ENCODE measurements at regions not wholly inside any gene's neighbourhood (a gene's known extent, or its start where the extent isn't known, plus 50 kb on each side); places are given as distances from the start of the nearest gene placed in this dataset.
A peak's percentile ranks its signal among the peaks of the same experiment; 100 is the strongest.

DNA sequence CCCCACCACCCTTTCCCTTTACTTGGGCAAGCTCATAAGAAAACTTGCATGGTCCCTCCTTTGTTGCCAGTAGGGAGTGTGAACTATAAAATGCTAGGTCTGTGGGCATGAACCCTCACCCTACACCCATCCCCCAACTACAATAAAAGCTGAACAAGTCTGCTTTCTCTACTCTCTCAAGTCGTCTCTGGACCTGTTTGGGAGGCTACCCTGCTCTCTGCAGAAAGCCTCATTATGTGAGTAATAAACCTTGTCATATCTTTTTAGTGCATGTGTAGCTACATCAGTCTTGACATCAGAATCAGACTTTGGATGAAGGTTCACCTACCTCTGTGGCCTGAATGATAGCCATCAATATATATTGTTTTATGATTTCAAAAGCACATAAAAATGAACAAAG is 155.4 kb upstream of the FAM241A start:
- BruUV-seq (replicated peaks) = no TSS peak
- Histone ChIP-seq H3K36me3 (ENCODE audit: control insufficient read depth in 2 of 2, extremely low read depth in 1 of 2, insufficient read depth in 2 of 2, low read length in 2 of 2) (no peaks in the 10 kb centered on the region), H3K9me1 (replicated peaks; ENCODE audit: control insufficient read depth, extremely low read depth, insufficient read depth, low read length) (no peaks in the 10 kb centered on the region), H3K9ac (replicated peaks; ENCODE audit: extremely low read depth, insufficient read depth, low read length) (no peak overlapping the region), H3K4me2 (ENCODE audit: insufficient read depth, low read length) (no peak overlapping the region), H3K9me3 (replicated peaks; ENCODE audit: control insufficient read depth, insufficient read depth, low read length) (no peaks in the 10 kb centered on the region), H3K79me2 (ENCODE audit: control insufficient read depth, insufficient read depth, low read length) (no peaks in the 10 kb centered on the region), H3K4me1 (ENCODE audit: control insufficient read depth, extremely low read depth, insufficient read depth, low read length) (peaks cover 8% of the 10 kb centered on the region), H3K27ac (ENCODE audit: insufficient read depth, low read depth, low read length) (no peak overlapping the region), H2AFZ (ENCODE audit: low read depth, low read length) (no peak overlapping the region), H3K27me3 (ENCODE audit: control insufficient read depth in 2 of 2, insufficient read depth in 2 of 2, low read length in 2 of 2) (peaks cover 1 to 17% of the 10 kb centered on the region in 2 experiments), H3K4me3 (replicated peaks in 1 of 3; ENCODE audit: insufficient read depth in 1 of 3, low read depth in 1 of 3, low read length in 3 of 3) (no peak overlapping the region), H4K20me1 (replicated peaks; ENCODE audit: control insufficient read depth, extremely low read depth, insufficient read depth, low read length) (no peaks in the 10 kb centered on the region)
- CTCF ChIA-PET = no interaction called here
- dilution Hi-C loops (cut with MboI; ENCODE audit: extremely low pct_ligation_motif_present, low sequenced_read_pairs) (no loop called here), intact Hi-C loops (cut with micrococcal nuclease) (no loop called here)
- POLR2A ChIA-PET = no interaction called here
- FAIRE-seq (no peak), DNase-seq (ENCODE audit: low read depth, low spot score) (no peak)
- no peak for TF ChIP-seq MYC (IDR thresholded peaks at IDR 0.05; ENCODE audit: low read depth, low read length)
- TF ChIP-seq, protein P1, sequence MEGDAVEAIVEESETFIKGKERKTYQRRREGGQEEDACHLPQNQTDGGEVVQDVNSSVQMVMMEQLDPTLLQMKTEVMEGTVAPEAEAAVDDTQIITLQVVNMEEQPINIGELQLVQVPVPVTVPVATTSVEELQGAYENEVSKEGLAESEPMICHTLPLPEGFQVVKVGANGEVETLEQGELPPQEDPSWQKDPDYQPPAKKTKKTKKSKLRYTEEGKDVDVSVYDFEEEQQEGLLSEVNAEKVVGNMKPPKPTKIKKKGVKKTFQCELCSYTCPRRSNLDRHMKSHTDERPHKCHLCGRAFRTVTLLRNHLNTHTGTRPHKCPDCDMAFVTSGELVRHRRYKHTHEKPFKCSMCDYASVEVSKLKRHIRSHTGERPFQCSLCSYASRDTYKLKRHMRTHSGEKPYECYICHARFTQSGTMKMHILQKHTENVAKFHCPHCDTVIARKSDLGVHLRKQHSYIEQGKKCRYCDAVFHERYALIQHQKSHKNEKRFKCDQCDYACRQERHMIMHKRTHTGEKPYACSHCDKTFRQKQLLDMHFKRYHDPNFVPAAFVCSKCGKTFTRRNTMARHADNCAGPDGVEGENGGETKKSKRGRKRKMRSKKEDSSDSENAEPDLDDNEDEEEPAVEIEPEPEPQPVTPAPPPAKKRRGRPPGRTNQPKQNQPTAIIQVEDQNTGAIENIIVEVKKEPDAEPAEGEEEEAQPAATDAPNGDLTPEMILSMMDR (IDR thresholded peaks at IDR 0.05; ENCODE audit: extremely low read depth in 1 of 2, insufficient read depth in 1 of 2, low read depth in 1 of 2, low read length in 2 of 2) = no peak
- TF ChIP-seq JUN (IDR thresholded peaks at IDR 0.05; ENCODE audit: borderline replicate concordance, insufficient read depth, insufficient read length, low read depth) = no peak
- no peak for TF ChIP-seq GATA2 (IDR thresholded peaks at IDR 0.05; ENCODE audit: insufficient read depth, insufficient read length, low read depth, low read length)
- TF ChIP-seq FOS (IDR thresholded peaks at IDR 0.05; ENCODE audit: borderline replicate concordance, insufficient read depth, low read length) = no peak

DNA sequence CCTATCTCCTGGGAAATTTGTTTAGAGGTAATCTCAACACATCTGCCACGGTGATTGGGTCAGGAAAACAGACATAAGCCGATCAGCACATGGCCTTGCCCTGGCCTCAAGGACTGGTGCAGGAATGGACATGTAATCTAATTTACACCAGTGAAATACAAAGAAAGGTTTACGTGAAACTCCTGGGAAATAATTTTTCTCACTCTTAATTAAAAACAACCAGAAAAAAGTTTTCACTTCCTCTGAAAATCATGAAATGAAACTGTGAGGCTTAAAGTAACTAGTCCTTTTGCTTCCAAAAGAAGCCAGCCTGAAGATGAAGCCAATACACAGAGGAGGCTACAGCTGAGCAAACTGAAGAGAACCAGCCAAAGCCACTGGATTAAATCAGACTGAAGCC is 154.1 kb upstream of the FAM241A start:
- Histone ChIP-seq H3K4me3 (replicated peaks in 1 of 3; ENCODE audit: insufficient read depth in 1 of 3, low read depth in 1 of 3, low read length in 3 of 3) (no peak overlapping the region), H3K79me2 (ENCODE audit: control insufficient read depth, insufficient read depth, low read length) (no peaks in the 10 kb centered on the region), H3K9me1 (replicated peaks; ENCODE audit: control insufficient read depth, extremely low read depth, insufficient read depth, low read length) (no peaks in the 10 kb centered on the region), H3K9ac (replicated peaks; ENCODE audit: extremely low read depth, insufficient read depth, low read length) (no peak overlapping the region), H3K9me3 (replicated peaks; ENCODE audit: control insufficient read depth, insufficient read depth, low read length) (no peaks in the 10 kb centered on the region), H3K4me1 (ENCODE audit: control insufficient read depth, extremely low read depth, insufficient read depth, low read length) (peaks cover 8% of the 10 kb centered on the region), H3K27me3 (ENCODE audit: control insufficient read depth in 2 of 2, insufficient read depth in 2 of 2, low read length in 2 of 2) (peaks cover 1 to 10% of the 10 kb centered on the region in 2 experiments), H3K4me2 (ENCODE audit: insufficient read depth, low read length) (peak overlapping the region; percentile 57), H3K27ac (ENCODE audit: insufficient read depth, low read depth, low read length) (no peak overlapping the region), H4K20me1 (replicated peaks; ENCODE audit: control insufficient read depth, extremely low read depth, insufficient read depth, low read length) (no peaks in the 10 kb centered on the region), H2AFZ (ENCODE audit: low read depth, low read length) (no peak overlapping the region), H3K36me3 (ENCODE audit: control insufficient read depth in 2 of 2, extremely low read depth in 1 of 2, insufficient read depth in 2 of 2, low read length in 2 of 2) (no peaks in the 10 kb centered on the region)
- FAIRE-seq (no peak), DNase-seq (ENCODE audit: low read depth, low spot score) (no peak)
- CTCF ChIA-PET = interaction anchor here (1.0 to 1.2 kb wide), 3 partner anchors 16 to 41 kb away, joined by 3 to 4 read pairs (median 4); no protein-coding TSS in a partner anchor
- TF ChIP-seq JUN (IDR thresholded peaks at IDR 0.05; ENCODE audit: borderline replicate concordance, insufficient read depth, insufficient read length, low read depth) (no peak), GATA2 (IDR thresholded peaks at IDR 0.05; ENCODE audit: insufficient read depth, insufficient read length, low read depth, low read length) (no peak), EZH2 (IDR thresholded peaks at IDR 0.05; ENCODE audit: borderline replicate concordance, low read depth, low read length, severe bottlenecking) (no peak), POLR2A (IDR thresholded peaks at IDR 0.05; ENCODE audit: low read depth, low read length) (no peak), POLR2AphosphoS5 (IDR thresholded peaks at IDR 0.05; ENCODE audit: insufficient read depth, low read depth, low read length) (no peak), FOS (IDR thresholded peaks at IDR 0.05; ENCODE audit: borderline replicate concordance, insufficient read depth, low read length) (no peak), MYC (IDR thresholded peaks at IDR 0.05; ENCODE audit: low read depth, low read length) (no peak)
- TF ChIP-seq, protein P1 (IDR thresholded peaks at IDR 0.05; ENCODE audit: extremely low read depth in 1 of 2, insufficient read depth in 1 of 2, low read depth in 1 of 2, low read length in 2 of 2) = no peak
- TF ChIP-seq, protein P2, sequence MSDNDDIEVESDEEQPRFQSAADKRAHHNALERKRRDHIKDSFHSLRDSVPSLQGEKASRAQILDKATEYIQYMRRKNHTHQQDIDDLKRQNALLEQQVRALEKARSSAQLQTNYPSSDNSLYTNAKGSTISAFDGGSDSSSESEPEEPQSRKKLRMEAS (IDR thresholded peaks at IDR 0.05; ENCODE audit: insufficient read depth, insufficient read length) = no peak
- dilution Hi-C loops (cut with MboI; ENCODE audit: extremely low pct_ligation_motif_present, low sequenced_read_pairs) = no loop called here
- intact Hi-C loops (cut with micrococcal nuclease) = no loop called here
- BruUV-seq (replicated peaks) = no TSS peak
- POLR2A ChIA-PET = no interaction called here

All from endothelial cell of umbilical vein (primary cell).